ENCODE measurements at regions not wholly inside any gene's neighbourhood (a gene's known extent, or its start where the extent isn't known, plus 50 kb on each side); places are given as distances from the start of the nearest gene placed in this dataset.

DNA sequence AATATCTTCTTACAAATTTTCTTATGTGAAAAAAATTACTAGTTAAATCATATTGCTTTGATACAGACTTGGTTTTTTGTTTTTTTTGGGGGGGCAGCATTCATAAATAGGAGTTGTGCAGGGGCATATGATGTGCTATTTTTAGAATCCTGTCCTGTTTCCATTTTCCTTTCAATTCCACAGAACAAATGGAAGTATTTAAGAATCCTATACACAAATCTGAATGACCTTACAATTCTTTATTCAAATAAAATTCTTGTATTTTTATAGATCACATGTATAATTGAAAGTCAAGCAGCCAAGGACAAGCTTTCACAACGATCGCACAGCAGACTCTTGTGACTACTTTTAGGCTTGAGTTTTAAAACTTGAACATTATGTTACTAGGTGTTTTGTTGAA lies 523.9 kb downstream of the ANKRD50 start:
- Mint-ChIP-seq H3K4me1 (peaks cover 9% of the 10 kb centered on the region), H3K4me3 (no peak overlapping the region), H3K27me3 (ENCODE audit: low read depth) (no peaks in the 10 kb centered on the region), H3K27ac (no peak overlapping the region), H3K9me3 (peaks cover 6% of the 10 kb centered on the region; the same call in 1 of the 2 replicates), H3K36me3 (no peaks in the 10 kb centered on the region)
- ATAC-seq, result no peak
- no peak for DNase-seq (ENCODE audit: low spot score)
- ChIA-PET CTCF (no interaction called here), POLR2A (no interaction called here)
- TF ChIP-seq, protein P1, sequence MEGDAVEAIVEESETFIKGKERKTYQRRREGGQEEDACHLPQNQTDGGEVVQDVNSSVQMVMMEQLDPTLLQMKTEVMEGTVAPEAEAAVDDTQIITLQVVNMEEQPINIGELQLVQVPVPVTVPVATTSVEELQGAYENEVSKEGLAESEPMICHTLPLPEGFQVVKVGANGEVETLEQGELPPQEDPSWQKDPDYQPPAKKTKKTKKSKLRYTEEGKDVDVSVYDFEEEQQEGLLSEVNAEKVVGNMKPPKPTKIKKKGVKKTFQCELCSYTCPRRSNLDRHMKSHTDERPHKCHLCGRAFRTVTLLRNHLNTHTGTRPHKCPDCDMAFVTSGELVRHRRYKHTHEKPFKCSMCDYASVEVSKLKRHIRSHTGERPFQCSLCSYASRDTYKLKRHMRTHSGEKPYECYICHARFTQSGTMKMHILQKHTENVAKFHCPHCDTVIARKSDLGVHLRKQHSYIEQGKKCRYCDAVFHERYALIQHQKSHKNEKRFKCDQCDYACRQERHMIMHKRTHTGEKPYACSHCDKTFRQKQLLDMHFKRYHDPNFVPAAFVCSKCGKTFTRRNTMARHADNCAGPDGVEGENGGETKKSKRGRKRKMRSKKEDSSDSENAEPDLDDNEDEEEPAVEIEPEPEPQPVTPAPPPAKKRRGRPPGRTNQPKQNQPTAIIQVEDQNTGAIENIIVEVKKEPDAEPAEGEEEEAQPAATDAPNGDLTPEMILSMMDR (IDR thresholded peaks at IDR 0.05), result no peak
- TF ChIP-seq, protein P2, sequence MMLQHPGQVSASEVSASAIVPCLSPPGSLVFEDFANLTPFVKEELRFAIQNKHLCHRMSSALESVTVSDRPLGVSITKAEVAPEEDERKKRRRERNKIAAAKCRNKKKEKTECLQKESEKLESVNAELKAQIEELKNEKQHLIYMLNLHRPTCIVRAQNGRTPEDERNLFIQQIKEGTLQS (CRISPR knock-in tag; conservative IDR thresholded peaks at IDR 0.05), result no peak
- TF ChIP-seq SOX15 (CRISPR knock-in tag; IDR thresholded peaks at IDR 0.05) (no peak), NR3C1 (CRISPR knock-in tag; conservative IDR thresholded peaks at IDR 0.05; ENCODE audit: low read depth) (no peak), ZNF396 (CRISPR knock-in tag; IDR thresholded peaks at IDR 0.05; ENCODE audit: borderline replicate concordance) (no peak)

- H3K36me3 Mint-ChIP-seq, result no peaks in the 10 kb centered on the region
- H3K4me3 Mint-ChIP-seq, result no peak overlapping the region
- H3K27ac Mint-ChIP-seq, result no peak overlapping the region
- ChIA-PET CTCF (no interaction called here), POLR2A (no interaction called here)
- H3K4me1 Mint-ChIP-seq, result peaks cover 5% of the 10 kb centered on the region; the same call in 1 of the 2 replicates
- no peaks in the 10 kb centered on the region for H3K27me3 Mint-ChIP-seq (ENCODE audit: low read depth)
- peaks cover 10% of the 10 kb centered on the region; the same call in 1 of the 2 replicates for H3K9me3 Mint-ChIP-seq
- ATAC-seq (no peak), DNase-seq (ENCODE audit: low spot score) (no peak)
- TF ChIP-seq GRHL2 (CRISPR knock-in tag; IDR thresholded peaks at IDR 0.05; ENCODE audit: insufficient replicate concordance, severe bottlenecking), result no peak
- TF ChIP-seq, protein P3, sequence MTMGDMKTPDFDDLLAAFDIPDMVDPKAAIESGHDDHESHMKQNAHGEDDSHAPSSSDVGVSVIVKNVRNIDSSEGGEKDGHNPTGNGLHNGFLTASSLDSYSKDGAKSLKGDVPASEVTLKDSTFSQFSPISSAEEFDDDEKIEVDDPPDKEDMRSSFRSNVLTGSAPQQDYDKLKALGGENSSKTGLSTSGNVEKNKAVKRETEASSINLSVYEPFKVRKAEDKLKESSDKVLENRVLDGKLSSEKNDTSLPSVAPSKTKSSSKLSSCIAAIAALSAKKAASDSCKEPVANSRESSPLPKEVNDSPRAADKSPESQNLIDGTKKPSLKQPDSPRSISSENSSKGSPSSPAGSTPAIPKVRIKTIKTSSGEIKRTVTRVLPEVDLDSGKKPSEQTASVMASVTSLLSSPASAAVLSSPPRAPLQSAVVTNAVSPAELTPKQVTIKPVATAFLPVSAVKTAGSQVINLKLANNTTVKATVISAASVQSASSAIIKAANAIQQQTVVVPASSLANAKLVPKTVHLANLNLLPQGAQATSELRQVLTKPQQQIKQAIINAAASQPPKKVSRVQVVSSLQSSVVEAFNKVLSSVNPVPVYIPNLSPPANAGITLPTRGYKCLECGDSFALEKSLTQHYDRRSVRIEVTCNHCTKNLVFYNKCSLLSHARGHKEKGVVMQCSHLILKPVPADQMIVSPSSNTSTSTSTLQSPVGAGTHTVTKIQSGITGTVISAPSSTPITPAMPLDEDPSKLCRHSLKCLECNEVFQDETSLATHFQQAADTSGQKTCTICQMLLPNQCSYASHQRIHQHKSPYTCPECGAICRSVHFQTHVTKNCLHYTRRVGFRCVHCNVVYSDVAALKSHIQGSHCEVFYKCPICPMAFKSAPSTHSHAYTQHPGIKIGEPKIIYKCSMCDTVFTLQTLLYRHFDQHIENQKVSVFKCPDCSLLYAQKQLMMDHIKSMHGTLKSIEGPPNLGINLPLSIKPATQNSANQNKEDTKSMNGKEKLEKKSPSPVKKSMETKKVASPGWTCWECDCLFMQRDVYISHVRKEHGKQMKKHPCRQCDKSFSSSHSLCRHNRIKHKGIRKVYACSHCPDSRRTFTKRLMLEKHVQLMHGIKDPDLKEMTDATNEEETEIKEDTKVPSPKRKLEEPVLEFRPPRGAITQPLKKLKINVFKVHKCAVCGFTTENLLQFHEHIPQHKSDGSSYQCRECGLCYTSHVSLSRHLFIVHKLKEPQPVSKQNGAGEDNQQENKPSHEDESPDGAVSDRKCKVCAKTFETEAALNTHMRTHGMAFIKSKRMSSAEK (CRISPR knock-in tag; IDR thresholded peaks at IDR 0.05; ENCODE audit: borderline replicate concordance), result no peak
- TF ChIP-seq, protein P4, sequence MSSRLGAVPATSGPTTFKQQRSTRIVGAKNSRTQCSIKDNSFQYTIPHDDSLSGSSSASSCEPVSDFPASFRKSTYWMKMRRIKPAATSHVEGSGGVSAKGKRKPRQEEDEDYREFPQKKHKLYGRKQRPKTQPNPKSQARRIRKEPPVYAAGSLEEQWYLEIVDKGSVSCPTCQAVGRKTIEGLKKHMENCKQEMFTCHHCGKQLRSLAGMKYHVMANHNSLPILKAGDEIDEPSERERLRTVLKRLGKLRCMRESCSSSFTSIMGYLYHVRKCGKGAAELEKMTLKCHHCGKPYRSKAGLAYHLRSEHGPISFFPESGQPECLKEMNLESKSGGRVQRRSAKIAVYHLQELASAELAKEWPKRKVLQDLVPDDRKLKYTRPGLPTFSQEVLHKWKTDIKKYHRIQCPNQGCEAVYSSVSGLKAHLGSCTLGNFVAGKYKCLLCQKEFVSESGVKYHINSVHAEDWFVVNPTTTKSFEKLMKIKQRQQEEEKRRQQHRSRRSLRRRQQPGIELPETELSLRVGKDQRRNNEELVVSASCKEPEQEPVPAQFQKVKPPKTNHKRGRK (CRISPR knock-in tag; IDR thresholded peaks at IDR 0.05; ENCODE audit: borderline replicate concordance), result no peak
- TF ChIP-seq SOX15 (CRISPR knock-in tag; IDR thresholded peaks at IDR 0.05), result no peak
- TF ChIP-seq, protein P5, sequence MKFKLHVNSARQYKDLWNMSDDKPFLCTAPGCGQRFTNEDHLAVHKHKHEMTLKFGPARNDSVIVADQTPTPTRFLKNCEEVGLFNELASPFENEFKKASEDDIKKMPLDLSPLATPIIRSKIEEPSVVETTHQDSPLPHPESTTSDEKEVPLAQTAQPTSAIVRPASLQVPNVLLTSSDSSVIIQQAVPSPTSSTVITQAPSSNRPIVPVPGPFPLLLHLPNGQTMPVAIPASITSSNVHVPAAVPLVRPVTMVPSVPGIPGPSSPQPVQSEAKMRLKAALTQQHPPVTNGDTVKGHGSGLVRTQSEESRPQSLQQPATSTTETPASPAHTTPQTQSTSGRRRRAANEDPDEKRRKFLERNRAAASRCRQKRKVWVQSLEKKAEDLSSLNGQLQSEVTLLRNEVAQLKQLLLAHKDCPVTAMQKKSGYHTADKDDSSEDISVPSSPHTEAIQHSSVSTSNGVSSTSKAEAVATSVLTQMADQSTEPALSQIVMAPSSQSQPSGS (CRISPR knock-in tag; IDR thresholded peaks at IDR 0.05; ENCODE audit: borderline replicate concordance, low read depth), result no peak
- no peak for TF ChIP-seq NR1H2 (CRISPR knock-in tag; IDR thresholded peaks at IDR 0.05)
- no peak for TF ChIP-seq MXD4 (CRISPR knock-in tag; IDR thresholded peaks at IDR 0.05; ENCODE audit: borderline replicate concordance)
- TF ChIP-seq OVOL2 (CRISPR knock-in tag; IDR thresholded peaks at IDR 0.05; ENCODE audit: borderline replicate concordance), result no peak
- TF ChIP-seq SMAD4 (CRISPR knock-in tag; IDR thresholded peaks at IDR 0.05), result no peak
- no peak for TF ChIP-seq JUN (CRISPR knock-in tag; IDR thresholded peaks at IDR 0.05)
- TF ChIP-seq ZNF219 (CRISPR knock-in tag; IDR thresholded peaks at IDR 0.05; ENCODE audit: borderline replicate concordance), result no peak
- TF ChIP-seq TEAD1 (CRISPR knock-in tag; IDR thresholded peaks at IDR 0.05), result no peak
- no peak for TF ChIP-seq FOXP1 (CRISPR knock-in tag; IDR thresholded peaks at IDR 0.05; ENCODE audit: borderline replicate concordance)
- TF ChIP-seq ZNF317 (CRISPR knock-in tag; IDR thresholded peaks at IDR 0.05; ENCODE audit: borderline replicate concordance, low read depth), result no peak
- TF ChIP-seq, protein P6, sequence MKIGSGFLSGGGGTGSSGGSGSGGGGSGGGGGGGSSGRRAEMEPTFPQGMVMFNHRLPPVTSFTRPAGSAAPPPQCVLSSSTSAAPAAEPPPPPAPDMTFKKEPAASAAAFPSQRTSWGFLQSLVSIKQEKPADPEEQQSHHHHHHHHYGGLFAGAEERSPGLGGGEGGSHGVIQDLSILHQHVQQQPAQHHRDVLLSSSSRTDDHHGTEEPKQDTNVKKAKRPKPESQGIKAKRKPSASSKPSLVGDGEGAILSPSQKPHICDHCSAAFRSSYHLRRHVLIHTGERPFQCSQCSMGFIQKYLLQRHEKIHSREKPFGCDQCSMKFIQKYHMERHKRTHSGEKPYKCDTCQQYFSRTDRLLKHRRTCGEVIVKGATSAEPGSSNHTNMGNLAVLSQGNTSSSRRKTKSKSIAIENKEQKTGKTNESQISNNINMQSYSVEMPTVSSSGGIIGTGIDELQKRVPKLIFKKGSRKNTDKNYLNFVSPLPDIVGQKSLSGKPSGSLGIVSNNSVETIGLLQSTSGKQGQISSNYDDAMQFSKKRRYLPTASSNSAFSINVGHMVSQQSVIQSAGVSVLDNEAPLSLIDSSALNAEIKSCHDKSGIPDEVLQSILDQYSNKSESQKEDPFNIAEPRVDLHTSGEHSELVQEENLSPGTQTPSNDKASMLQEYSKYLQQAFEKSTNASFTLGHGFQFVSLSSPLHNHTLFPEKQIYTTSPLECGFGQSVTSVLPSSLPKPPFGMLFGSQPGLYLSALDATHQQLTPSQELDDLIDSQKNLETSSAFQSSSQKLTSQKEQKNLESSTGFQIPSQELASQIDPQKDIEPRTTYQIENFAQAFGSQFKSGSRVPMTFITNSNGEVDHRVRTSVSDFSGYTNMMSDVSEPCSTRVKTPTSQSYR (CRISPR knock-in tag; IDR thresholded peaks at IDR 0.05), result no peak
- TF ChIP-seq ZBTB21 (CRISPR knock-in tag; IDR thresholded peaks at IDR 0.05; ENCODE audit: borderline replicate concordance), result no peak
- TF ChIP-seq, protein P7, sequence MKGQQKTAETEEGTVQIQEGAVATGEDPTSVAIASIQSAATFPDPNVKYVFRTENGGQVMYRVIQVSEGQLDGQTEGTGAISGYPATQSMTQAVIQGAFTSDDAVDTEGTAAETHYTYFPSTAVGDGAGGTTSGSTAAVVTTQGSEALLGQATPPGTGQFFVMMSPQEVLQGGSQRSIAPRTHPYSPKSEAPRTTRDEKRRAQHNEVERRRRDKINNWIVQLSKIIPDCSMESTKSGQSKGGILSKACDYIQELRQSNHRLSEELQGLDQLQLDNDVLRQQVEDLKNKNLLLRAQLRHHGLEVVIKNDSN (CRISPR knock-in tag; IDR thresholded peaks at IDR 0.05), result no peak
- no peak for TF ChIP-seq ZNF396 (CRISPR knock-in tag; IDR thresholded peaks at IDR 0.05; ENCODE audit: borderline replicate concordance)
Measured at GRCh38 chr4:124189545-124189944, 523.0 kb downstream of the ANKRD50 start.

Measured in WTC11 (cell line).